GM21619 (cell line): ENCODE measurements at regions not wholly inside any gene's neighbourhood (a gene's known extent, or its start where the extent isn't known, plus 50 kb on each side); places are given as distances from the start of the nearest gene placed in this dataset.
"Not testable (repeated sequence)": the region's sequence is repeated elsewhere in the genome, so short reads cannot be mapped to it uniquely, and the experiment has no call there.

Source experiments
- ATAC-seq: cut with Tn5 transposase; IDR thresholded peaks from one replicate; pipeline ENCODE4 v1.9.1; 2021; ENCODE audit not compliant: unreplicated experiment

DNA sequence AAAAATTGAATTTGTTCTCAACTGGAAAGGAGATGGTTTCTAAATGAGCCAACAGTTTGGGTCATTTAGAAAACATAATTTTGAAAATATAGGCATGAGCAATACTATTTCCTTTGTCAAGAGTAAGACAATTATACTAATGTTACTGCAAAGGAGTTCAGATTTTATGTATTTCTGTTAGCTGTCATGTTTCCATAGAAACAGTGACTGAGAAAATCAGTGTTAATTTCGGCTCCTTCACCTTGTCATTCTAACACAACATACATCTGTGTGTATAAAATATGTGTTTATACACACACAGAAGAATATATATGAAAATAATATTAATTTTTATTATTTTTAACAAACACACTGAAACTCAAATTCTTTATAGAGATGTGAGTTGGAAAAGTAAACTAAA, 178.0 kb upstream of the SPHKAP start:
- no peak for ATAC-seq

DNA sequence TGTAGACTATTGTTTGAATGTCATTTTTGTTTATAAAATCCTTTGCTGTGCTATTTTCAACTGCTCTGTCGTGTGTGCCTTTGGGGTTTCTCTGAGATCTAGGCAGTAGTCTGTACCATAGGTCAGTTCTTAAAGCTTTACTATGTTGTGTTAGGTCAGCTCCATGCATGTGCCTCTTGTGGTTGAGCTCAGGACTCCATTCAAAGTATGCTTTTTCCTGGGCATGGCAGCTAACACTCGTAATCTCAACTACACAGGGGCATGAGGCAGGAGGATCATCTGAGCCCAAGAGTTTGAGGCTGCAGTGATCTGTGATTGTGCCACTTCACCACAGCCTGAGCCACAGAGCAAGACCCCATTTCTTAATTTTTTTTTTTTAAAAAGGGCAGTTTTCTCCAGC, 174.4 kb upstream of the SPHKAP start:
- ATAC-seq: no peak

DNA sequence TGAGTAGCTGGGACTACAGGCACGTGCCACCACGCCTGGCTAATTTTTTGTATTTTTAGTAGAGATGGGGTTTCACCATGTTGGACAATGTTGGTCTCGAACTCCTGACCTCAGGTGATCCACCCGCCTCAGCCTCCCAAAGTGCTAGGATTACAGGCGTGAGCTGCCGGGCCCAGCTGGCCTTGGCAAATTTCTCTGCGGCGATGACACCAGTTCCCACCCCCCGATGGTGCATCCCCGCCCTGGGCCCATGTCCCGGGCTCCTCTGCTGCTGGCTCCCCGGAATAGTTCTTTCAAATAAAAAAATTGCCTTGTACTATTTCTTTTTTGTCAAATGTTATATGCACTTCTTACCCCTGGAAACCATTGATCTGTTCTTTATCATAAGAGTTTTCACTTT, 171.5 kb upstream of the SPHKAP start:
- not testable (repeated sequence) for ATAC-seq

DNA sequence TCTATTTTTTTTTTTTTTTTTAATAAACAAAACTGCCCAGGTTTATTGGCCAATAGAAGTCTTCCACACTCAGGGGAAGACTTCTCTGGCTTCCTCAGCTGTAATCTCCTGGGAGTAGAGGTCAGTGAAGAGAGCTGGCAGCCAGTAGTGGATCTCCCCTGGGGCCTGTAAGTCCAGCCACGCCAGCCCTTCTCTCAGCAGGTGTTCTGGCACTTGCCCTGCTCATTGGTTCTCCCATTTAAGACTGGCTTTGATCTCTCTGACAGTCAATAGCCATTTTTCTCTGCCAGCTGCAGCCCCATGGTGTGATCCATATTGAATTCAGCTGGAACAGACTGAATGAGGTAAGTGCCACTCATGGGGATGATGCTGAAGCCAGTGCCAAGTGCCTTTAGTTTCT, 170.6 kb upstream of the SPHKAP start:
- no peak for ATAC-seq

DNA sequence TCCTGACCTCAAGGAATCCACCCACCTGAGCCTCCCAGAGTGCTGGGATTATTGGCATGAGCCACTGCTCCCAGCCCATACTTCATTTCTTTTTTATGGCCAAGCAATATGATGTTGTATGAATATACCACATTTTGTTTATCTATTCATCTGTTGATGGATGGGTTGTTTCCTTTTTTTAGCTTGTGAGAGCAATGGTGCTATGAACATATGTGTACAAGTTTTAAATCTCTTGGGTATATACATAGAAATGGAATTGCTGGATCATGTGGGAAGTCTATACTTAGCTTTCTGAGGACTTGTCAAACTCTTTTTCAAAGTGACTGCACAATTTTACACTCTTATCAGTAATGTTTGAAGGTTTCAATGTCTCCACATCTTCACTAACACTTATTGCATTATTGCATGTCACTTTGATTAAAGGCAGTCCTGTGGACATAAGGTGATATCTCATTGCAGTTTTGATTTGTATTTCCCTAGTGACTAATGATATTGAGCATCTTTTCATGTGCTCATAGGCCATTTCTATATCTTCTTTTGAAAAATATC, 167.1 kb upstream of the SPHKAP start:
- no peak for ATAC-seq

DNA sequence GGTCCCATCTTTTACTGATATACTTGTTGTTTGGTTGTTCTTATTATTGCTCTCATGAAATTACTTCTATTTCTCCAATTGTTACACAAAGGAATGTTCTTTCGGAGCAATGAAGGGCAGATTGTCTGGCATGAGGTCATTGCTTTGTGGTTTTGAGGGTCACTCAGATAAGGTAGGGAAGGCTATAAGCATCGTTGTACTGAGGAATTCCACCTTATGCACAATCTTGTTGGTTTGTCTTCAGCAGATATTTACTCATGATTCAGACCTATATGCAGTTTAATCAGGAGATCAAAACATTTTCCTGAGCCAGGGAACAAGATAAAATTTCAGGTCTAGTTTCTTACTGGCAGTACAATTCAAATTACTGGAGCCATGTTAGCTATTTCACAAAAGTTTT, 163.0 kb upstream of the SPHKAP start:
- no peak for ATAC-seq

DNA sequence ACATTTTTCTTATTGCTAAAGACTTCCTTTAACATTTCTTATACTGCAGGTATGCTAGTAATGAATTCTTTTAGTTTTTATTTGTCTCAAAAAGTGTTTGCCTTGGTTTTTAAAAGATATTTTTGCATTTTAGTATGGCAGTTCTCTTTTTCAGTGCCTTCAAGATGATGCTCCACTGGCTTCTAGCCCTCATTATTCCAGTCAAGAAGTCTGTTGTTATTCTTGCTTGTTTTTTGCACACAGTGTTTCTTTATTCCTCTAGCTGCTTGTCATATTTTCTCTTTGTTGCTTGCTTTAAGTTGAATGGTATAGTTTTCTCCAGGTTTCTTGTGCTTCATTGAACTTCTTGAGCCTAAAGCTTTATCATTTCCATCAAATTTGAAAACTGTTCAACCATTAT, 158.0 kb upstream of the SPHKAP start:
- ATAC-seq: no peak

DNA sequence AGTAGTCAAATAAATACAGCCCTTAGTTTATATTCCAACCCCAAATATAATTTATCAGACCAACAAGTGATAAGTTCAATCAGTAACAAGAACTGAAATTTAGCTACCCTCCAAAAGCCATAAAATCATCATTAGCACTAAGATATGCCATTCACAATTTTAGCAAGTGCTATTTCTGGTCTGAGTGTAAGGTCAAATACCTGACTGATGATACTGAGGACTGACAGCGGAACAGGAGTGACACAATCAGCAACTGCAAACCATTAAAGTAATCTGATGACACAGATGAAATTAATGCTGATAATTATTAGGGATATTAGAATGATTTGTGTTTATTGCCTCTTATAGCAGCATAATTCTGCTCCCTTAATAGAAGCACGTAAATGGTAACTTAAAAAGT, 152.7 kb upstream of the SPHKAP start:
- ATAC-seq: no peak

DNA sequence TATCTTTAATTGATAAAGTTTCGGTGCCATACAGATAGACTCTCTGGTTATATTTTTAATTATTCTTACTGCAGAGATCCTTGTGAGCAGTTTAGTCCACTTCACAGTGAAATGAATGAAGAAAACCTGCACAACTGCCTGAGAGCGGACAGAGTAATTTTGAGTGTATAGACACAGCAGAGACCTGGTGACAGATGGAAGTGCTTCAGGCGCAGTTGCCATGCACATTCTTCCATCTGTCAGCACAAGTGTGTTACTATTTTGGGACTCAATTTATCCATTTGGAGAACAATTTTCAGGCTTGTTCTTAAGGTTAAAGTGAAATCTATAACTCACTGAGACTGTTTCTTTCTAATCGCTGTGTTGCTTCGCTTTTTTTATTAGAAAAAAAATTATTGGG, 147.8 kb upstream of the SPHKAP start:
- ATAC-seq: no peak

DNA sequence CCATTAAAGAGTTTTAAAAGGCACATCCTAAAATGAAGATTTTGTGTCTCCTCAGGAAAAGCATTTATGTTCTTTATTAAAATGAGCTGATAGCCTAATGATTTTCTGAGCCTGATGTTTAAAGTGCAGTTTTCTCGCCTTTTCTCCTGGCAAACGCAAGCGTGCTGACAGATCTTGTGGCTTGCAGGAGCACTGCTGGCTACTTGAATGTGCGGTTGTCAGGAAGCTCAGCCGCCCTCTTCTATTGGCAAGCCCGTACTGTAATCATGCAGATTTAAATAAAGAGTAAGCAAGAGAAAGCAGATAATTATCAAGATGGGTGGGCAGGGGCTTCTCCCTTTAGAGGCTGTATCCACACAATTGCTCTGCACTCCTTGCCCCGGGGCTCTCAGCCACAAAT, 139.5 kb upstream of the SPHKAP start:
- ATAC-seq: no peak

DNA sequence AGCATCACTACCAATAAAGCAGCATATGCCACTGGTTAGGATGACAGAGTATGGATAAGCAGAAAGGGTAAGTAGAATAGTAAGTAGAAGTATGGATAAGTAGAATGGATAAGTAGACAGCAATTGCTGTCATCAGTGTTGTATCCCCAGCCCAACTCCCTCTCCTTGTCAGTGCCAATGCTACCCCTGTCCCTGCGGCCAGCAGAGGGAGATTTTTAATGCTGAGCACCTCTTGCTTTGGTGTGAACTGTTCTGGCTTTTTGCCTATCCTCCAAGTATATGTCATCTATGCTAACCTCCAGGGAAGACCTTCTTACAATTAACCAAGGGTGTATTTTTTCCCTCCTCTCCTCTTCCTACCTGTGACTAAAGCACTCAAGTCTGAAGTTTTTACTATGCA, 136.7 kb upstream of the SPHKAP start:
- ATAC-seq: no peak

DNA sequence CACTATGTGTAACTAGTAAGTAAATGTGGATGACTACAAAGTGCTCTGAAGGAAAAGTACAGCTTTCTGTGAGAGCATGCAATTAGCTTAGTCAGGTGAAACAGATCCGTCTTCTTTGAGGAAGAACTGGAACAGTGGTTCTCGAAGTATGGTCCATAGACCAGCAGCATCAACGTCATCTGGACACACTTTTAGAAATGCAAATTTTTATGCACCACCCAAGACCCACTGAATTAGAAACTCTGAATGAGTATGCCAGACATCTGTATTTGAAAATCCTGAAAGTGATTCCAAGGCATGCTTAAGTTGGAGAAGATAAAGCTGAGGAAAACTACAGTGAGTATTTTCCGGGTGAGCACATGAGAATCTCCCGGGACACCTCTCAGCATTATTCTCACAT, 130.7 kb upstream of the SPHKAP start:
- no peak for ATAC-seq

DNA sequence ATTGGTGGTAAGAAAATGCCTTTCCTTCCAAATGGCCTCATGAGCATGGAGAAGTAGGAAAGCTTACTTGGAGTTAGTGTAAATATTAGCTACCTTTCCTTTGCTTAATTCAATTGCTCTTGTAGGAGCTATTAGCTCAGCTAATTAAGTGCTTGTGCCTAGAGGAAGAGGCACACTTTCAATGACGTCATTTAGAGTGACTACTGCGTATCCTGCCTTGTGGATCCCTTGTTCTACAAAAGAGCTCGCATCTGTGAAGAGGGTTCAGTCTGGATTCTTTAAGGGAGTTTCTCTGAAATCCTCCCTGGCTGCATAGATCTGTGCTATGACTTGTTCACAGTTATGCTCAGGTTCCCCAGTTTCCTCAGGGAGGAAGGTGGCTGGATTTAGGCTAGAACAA, 122.5 kb upstream of the SPHKAP start:
- no peak for ATAC-seq

DNA sequence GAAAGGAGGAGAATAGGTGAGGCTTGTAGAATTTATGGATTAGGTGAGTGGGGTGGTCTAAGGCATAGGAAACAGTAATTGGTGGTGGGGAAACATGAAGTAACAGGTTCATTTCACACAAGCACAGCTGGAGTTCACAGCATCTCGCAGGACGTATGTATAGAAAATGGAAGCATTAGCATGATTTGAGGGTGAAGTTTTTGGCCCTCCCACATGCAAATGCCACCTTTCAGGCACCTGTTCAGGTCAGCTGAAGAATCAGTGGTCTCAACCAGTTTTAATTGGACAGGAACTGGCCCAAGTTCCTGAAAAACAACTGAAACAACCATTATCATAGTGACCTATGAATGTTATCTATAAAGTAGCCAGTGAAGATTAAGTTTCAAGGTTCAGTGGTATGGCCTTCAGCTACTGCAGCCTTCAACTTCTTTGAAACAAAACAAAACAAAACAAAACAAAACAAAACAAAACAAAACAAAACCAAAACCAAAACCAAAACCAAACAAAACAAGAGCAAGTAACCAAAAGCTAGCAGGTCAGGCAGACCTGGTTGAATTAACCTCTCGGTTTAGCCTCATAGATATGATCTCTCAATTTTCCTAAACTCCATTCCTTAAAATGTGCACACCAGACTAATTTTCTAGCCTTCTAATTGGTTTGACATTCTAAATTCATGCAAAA, 102.1 kb upstream of the SPHKAP start:
- ATAC-seq: no peak

DNA sequence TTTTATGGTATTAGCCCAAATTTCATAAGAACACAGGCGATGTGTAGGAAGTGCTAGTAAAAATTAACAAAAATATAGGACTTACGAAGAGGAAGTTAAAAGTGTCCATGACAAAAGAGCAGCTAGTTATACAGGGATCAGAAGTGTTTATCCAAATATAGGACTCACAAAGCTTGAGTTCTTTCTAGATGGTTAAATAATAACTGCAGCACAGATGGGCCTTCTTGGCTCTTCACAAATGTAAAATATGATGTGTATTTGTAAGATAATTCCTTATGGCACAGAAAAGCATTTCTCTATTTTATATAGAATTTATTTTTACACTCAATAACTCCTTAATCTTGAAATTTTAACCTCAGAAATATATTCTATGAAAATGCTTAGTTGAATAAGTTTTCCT, 100.9 kb upstream of the SPHKAP start:
- ATAC-seq: no peak

DNA sequence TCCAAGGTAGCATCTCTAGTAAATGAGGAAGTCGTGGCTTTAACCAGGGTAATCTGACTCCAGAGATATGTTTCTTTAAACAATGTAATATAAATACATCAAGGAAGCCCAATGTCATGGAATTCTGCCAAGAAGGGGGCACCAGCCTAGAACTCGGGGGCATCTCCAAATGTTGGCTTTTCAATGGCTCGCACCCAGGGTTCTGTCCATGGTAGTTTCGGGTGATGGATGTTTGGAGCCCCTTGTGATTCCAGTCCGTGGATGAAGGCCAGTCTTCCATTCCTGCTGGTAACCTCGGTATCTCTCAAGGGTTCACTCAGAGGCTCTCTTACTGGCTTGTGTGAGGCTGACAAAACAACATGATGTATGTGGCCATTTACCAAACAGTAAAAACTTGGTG, 91.7 kb upstream of the SPHKAP start:
- no peak for ATAC-seq

DNA sequence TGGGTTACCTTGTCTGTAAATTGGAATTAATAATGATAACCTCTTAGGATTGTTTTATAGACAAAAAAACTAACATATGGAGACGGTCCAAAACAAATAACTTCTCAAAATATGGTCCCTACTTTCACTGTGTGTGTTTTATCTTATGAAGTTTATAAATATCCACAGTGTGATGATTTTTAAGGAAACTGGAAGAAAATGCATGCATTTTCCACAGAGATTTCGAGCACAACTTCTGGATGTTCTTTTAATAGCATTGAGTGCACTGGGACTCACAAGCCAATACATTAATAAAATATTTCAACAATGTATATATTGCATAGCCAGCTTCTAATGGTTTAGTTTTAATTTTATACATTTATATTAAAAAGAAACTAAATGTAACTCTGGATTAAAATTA, 87.9 kb upstream of the SPHKAP start:
- ATAC-seq: no peak

DNA sequence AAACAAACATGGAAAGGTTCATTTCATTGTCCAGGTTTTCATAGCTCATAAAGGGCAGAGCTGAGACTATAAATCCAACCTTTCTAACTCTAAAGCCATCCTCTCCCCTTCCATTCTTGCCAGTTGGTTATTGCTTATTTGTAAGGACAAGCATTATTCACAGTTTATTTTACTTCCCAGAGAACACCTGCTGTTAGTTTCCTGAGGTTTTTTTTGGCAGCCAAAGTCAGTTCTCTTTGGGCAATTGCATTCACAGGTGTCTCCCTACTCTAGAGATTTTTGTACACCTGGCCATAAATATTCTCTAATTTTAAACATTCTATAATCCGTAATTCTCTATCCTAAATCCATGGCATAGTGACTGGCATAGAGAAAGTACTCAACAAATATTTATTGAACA, 87.3 kb upstream of the SPHKAP start:
- no peak for ATAC-seq

DNA sequence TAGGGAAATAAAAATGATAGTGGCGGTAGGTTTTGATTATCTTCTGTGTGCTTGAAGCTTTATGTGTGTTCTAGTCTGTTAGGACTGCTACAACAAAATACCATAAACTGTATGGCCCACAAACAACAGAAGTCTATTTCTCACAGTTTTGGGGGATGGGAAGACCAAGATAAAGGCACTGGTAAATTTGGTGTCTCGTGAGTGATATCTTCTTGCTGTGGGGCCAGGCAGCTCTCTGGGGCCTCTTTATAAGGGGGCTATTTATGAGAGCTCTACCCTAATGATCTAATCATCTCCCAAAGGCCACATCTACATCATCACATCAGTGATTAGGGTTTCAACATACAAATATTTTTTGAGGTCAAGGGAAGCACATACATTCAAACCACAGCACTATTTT, 86.8 kb upstream of the SPHKAP start:
- ATAC-seq: no peak

DNA sequence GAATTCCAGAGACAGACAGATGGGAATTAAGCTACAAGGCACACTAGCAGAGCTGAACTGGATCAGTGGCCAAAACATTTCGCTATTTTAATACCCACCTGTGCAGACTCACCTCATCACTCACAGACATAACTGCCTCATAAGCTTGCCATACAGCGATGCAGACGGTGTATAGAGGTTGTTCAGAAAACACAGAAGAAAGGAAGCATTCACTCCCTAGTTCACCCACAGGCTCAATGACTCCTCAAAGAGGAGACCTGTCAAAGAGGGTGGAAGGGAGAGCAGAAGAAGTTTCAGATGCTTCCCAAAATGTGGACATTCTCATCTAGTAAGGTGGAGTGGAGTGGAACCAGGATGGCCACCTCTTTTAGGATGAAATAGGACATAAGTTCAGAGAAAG, 81.7 kb upstream of the SPHKAP start:
- no peak for ATAC-seq

DNA sequence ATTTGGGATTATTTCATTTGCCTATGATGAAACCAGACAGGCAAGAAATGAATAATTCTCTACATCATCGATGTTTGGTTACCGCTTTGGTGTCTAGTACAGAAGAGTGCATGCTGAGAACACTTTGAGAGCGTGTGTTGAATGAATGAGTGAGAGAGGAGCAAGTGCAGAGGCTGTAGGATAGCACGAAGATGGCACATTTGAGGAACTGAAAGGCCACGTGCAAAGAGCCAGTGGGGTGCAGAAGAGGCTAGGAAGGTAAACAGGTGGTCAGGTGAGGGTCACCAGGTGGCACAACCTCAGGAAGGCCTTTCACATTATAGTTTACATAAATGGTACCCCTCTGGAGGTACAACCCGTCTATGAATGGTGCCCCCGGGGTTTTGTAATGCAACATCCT, 80.1 kb upstream of the SPHKAP start:
- ATAC-seq: no peak

DNA sequence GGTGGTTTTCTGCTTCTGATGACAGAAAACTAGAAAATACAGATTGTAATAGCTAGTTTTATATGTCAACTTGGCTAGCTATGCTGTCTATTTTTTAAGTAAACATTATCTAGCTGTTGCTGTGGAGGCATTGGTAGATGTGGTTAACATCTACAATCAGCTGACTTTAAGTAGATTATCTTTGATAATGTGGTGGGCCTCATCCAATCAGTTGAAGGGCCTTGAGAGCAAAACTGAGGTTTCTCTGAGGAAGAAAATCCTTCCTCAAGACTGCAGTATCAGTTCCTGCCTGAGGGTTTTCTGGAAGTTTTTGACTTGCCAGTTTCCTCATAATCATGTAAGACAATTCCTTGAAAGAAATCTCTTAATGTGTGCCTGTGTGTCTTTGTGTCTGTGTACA, 75.9 kb upstream of the SPHKAP start:
- ATAC-seq: no peak

DNA sequence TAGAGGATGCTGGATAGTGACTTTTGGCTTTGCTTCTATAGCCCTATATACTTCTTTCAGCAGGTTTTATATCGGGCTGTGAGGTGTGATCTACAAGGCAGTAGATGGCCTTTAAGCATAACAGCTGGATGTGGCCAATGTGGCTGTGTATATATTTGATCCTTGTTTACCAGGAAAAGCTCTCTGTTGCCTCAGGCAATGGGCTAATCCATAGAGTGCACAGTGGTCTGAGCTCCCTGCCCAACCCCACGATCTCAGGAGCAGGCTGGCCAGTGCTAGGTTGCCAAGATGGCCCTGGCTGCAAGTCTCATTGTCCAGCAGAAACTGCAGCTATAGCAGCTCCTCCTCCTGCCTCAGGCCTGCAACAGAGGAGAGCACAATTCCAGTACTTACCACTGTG, 72.3 kb upstream of the SPHKAP start:
- ATAC-seq: no peak
